Astrocyte of the hippocampus (primary cell): ENCODE measurements at regions not wholly inside any gene's neighbourhood (a gene's known extent, or its start where the extent isn't known, plus 50 kb on each side); places are given as distances from the start of the nearest gene placed in this dataset.

Experiments used
- DNase-seq: peaks from one replicate; pipeline ENCODE4 v3.0.0; 2011; ENCODE audit warnings: low read depth, low spot score

DNA sequence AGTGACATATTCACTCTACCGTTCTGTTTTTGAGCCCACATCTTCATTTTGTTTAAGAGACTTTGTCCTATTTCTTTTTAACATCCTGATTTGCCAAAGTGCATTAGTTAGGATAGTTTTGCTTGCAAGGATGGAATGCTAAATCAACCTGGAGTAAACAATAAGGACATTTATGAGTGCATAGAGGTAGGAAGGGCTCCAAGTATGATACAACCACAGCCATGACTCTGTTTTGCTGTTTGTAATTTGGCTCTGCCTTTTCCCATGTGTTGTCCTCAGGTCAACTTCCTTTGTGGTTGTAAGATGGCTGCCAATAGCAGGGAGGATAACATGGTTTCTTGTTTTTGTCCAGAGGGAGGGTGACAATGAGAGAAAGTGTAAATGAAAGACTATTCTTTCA lies 66.4 kb upstream of the GOLIM4 start:
- DNase-seq, result peak; percentile 19

DNA sequence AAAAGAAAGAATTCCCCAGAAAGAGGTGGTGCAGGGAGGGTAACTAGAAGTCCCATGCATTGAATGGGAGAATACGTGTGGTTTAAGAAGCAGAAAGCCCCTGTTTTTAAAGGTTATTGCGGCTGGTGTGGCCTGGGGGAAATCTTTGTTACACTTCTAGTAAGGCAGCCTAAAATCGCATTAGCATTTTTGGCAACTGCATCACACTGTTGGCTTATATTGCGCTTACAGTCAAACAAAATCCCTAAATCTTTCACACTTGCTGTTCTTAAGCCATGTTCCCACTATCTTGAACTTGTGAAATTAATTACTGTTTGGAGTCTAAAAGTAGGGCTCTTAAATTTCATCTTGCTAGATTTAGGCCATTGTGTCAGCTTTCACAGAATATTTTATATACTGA lies 66.0 kb upstream of the GOLIM4 start:
- peak; percentile 37 for DNase-seq

DNA sequence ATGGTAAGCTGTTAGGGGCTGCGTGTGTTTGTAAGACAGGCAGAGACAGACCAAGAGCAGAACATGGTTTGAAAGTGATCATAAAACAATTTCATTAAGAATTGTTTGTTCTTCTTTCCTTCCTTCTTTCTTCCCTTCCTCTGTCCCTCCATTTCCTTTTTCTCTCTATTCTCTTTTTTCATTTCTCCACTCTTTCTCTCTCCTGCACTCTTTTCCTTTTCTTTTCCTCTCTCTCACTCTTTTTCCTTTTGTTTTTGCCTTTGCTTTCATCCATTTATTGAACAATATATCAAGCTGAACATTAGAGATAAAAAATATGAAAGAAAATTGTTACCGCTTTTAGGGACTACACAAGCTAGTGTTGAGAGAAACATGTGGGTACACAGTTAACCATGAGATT lies 62.2 kb upstream of the GOLIM4 start:
- no peak for DNase-seq

GRCh38 chr3:168157099-168157700 lies 61.5 kb upstream of the GOLIM4 start:
- no peak for DNase-seq

DNA sequence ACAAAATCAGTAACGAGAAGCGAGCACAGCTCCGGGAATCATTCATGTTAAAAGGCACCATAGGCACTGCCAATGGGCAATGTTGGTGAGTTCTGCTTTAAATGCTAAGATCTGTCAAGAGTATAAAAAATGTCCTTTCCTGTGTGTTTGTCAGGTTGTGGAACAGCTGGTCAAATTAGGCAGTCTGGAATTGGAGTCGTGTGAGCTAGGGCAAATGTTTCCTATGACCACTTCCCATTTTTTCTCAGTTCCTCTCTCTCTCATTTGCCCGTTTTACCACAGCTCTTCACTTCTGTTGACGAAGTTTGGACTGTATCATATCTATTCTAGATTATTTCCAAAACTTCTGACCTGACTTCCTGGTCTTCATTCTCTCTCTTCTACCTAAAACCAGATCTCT lies 60.8 kb upstream of the GOLIM4 start:
- no peak for DNase-seq

DNA sequence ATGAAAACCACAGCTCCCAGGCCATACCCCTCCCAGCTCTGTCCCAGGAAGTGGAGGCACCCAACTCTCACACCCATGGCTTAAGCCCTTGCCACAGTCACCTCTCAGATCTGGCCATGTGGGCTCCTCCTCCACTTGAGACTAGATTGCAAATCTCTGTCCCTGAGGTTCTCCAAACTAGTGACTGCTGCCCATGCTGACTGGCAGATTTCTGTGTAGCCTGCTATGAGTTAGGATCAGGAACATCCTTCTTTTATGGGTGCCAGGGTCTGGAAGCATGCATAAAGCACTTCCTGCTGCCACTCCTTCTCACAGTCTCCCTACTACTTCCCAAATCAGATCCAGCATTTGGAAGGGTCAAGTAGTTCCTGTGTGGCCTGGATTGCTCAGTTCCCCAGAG lies 59.6 kb upstream of the GOLIM4 start:
- DNase-seq, result no peak

DNA sequence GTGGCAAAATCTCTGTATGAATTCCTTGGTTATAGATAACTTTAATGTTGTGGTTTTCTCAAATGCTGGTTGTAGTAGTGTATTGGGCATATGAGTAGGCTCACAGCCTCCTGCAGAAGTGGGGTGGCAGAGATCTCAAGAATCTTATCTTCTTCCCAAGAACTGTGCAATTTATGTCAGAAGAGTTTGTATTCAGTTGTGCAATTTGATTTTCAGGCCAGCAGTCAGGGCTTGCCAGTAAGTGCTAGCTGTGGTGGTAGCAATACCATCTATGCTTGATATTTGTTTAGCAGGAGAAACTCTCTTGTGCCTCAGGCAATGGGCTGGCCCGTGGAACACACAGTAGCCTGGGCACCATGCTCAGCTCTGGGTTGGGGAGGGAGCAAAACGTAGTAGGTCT lies 58.4 kb upstream of the GOLIM4 start:
- no peak for DNase-seq

DNA sequence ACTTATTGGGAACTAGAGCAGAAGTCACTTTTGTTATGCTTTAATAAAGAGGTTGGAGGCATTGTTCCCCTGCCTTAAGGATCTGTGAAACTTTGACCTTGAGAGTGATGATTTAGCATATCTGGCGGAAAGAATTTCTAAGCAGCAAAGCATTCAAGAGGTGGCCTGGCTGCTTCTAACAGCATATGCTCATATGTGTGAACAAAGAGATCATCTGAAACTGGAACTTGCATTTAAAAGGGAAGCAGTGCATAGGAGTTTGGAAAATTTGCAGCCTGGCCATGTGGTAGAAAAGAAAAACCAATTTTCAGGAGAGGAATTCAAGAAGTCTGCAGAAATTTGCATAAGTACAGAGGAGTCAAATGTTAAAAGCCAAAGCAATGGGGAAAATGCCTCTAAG lies 56.4 kb upstream of the GOLIM4 start:
- no peak for DNase-seq
